SK-N-SH (cell line): ENCODE measurements at regions not wholly inside any gene's neighbourhood (a gene's known extent, or its start where the extent isn't known, plus 50 kb on each side); places are given as distances from the start of the nearest gene placed in this dataset.

ENCODE experiments used
- CTCF ChIA-PET: fragments of 300-600, 350-600 bp; formaldehyde crosslinking; extraction: SDS; loops from one replicate; lab custom pipeline; 2021; lab: Yijun Ruan, JAX
- POLR2A ChIA-PET: fragments of 350-600 bp; sonication (Branson Sonifier 250); formaldehyde crosslinking; extraction: SDS; loops from one replicate; lab custom pipeline; 2020; ENCODE audit warnings: antibody characterized with exemption, inconsistent platforms; lab: Yijun Ruan, JAX
- DNase-seq: peaks from one replicate; pipeline ENCODE4 v3.0.0; 2012
- H2AFZ ChIP-seq: fragments of 200-600 bp; sonication (generic); 2 replicates; pipeline ENCODE4 v1.8.1; 2016; ENCODE audit warnings: antibody characterized with exemption, mild to moderate bottlenecking, low read depth
- H3F3A ChIP-seq: fragments of 200-600 bp; sonication (generic); replicated peaks from 2 replicates; pipeline ENCODE3; 2016; ENCODE audit warnings: antibody characterized with exemption, mild to moderate bottlenecking; ENCODE audit not compliant: insufficient read depth
- H3K27ac ChIP-seq, 2 experiments: fragments of 200-500 bp in 1 of 2; fragments of 200-600 bp in 1 of 2; sonication (Bioruptor generic) in 1 of 2; sonication (generic), shearing (Covaris generic) in 1 of 2; 2 replicates each; pipeline versions ENCODE4 v1.5.1 to v1.6.1; 2014 to 2016; ENCODE audit warnings: low read depth in 2 of 2, inconsistent platforms in 1 of 2, low read length in 1 of 2, mild to moderate bottlenecking in 1 of 2, mixed read lengths in 1 of 2
- H3K27me3 ChIP-seq: fragments of 200-600 bp; sonication (generic), shearing (Covaris generic); 2 replicates; pipeline ENCODE4 v1.6.1; 2016; ENCODE audit warnings: mixed run types; ENCODE audit not compliant: insufficient read depth
- H3K36me3 ChIP-seq, 2 experiments: fragments of 200-500 bp in 1 of 2; fragments of 200-600 bp in 1 of 2; sonication (Bioruptor generic) in 1 of 2; sonication (generic) in 1 of 2; replicated peaks in 1 of 2; 2 replicates each; pipeline versions ENCODE3 to v1.5.1; 2014 to 2016; ENCODE audit warnings: low read length in 1 of 2, mild to moderate bottlenecking in 1 of 2; ENCODE audit not compliant: insufficient read depth in 2 of 2, control insufficient read depth in 1 of 2
- H3K4me1 ChIP-seq, 2 experiments: fragments of 200-500 bp in 1 of 2; fragments of 200-600 bp in 1 of 2; sonication (Bioruptor generic) in 1 of 2; sonication (generic), shearing (Covaris generic) in 1 of 2; 2 replicates each; pipeline versions ENCODE4 v1.5.1 to v1.6.1; 2014 to 2016; ENCODE audit warnings: low read depth in 1 of 2, low read length in 1 of 2, mixed run types in 1 of 2; ENCODE audit not compliant: insufficient read depth in 2 of 2, control insufficient read depth in 1 of 2
- H3K4me2 ChIP-seq: fragments of 200-600 bp; sonication (generic), shearing (Covaris generic); 2 replicates; pipeline ENCODE4 v1.6.1; 2017; ENCODE audit warnings: mixed run types
- H3K4me3 ChIP-seq, 2 experiments: fragments of 200-500 bp in 1 of 2; fragments of 200-600 bp in 1 of 2; sonication (Bioruptor generic) in 1 of 2; sonication (generic), shearing (Covaris generic) in 1 of 2; 2 replicates each; pipeline versions ENCODE4 v1.5.1 to v1.8.1; 2014 to 2016; ENCODE audit warnings: low read depth in 2 of 2, inconsistent platforms in 1 of 2, low read length in 1 of 2, mild to moderate bottlenecking in 1 of 2, mixed read lengths in 1 of 2, moderate library complexity in 1 of 2
- H3K79me2 ChIP-seq: fragments of 200-600 bp; sonication (generic); 2 replicates; pipeline ENCODE4 v1.8.1; 2017; ENCODE audit warnings: mild to moderate bottlenecking; ENCODE audit not compliant: insufficient read depth
- H3K9ac ChIP-seq: fragments of 200-600 bp; sonication (generic); 2 replicates; pipeline ENCODE4 v1.6.1; 2017; ENCODE audit warnings: mixed run types
- H3K9me2 ChIP-seq: fragments of 200-600 bp; sonication (generic); 2 replicates; pipeline ENCODE4 v1.6.1; 2017; ENCODE audit warnings: mixed run types
- H3K9me3 ChIP-seq: fragments of 200-600 bp; sonication (generic); 2 replicates; pipeline ENCODE4 v1.6.1; 2017; ENCODE audit warnings: mixed run types, mild to moderate bottlenecking, moderate library complexity
- H4K20me1 ChIP-seq: fragments of 200-600 bp; sonication (generic); 2 replicates; pipeline ENCODE4 v1.6.1; 2017; ENCODE audit warnings: mild to moderate bottlenecking, mixed run types; ENCODE audit not compliant: insufficient read depth
- ELF1 ChIP-seq: IDR thresholded peaks from 2 replicates; pipeline ENCODE4 v1.4.0; 2012
- EP300 ChIP-seq, 2 experiments: IDR thresholded peaks; 2 replicates each; pipeline versions ENCODE4 v1.4.0 to v1.6.1; 2012; ENCODE audit warnings: borderline replicate concordance in 1 of 2, low read depth in 1 of 2, low read length in 1 of 2
- FOSL2 ChIP-seq: IDR thresholded peaks from 2 replicates; pipeline ENCODE4 v1.4.0; 2012; ENCODE audit warnings: low read depth, mild to moderate bottlenecking, moderate library complexity, borderline replicate concordance
- FOXM1 ChIP-seq: IDR thresholded peaks from 2 replicates; pipeline ENCODE4 v1.4.0; 2012; ENCODE audit warnings: low read depth, mild to moderate bottlenecking
- GABPA ChIP-seq: IDR thresholded peaks from 2 replicates; pipeline ENCODE4 v1.4.0; 2012; ENCODE audit warnings: low read depth, mild to moderate bottlenecking
- GATA2 ChIP-seq: sonication (generic); formaldehyde crosslinking; IDR thresholded peaks from 2 replicates; pipeline ENCODE4 v1.5.0; 2020; ENCODE audit warnings: mild to moderate bottlenecking, missing genetic modification reagents
- IRF3 ChIP-seq: fragments of 150-350 bp; IDR thresholded peaks from 2 replicates; pipeline ENCODE4 v1.6.1; 2016; ENCODE audit warnings: mild to moderate bottlenecking, low read depth, low read length
- JUND ChIP-seq: IDR thresholded peaks from 2 replicates; pipeline ENCODE4 v1.4.0; 2012
- MAX ChIP-seq: IDR thresholded peaks from 2 replicates; pipeline ENCODE4 v1.4.0; 2012; ENCODE audit warnings: low read depth
- MEF2A ChIP-seq: IDR thresholded peaks from 2 replicates; pipeline ENCODE4 v1.4.0; 2012; ENCODE audit warnings: low read depth, borderline replicate concordance
- NFIC ChIP-seq: IDR thresholded peaks from 2 replicates; pipeline ENCODE4 v1.4.0; 2012; ENCODE audit warnings: borderline replicate concordance
- NRF1 ChIP-seq: IDR thresholded peaks from 2 replicates; pipeline ENCODE4 v1.6.1; 2012; ENCODE audit warnings: low read depth, mild to moderate bottlenecking, low read length
- POLR2AphosphoS5 ChIP-seq: IDR thresholded peaks from 2 replicates; pipeline ENCODE4 v1.6.1; 2012; ENCODE audit warnings: low read depth, low read length
- RAD21 ChIP-seq: IDR thresholded peaks from 2 replicates; pipeline ENCODE4 v1.6.1; 2012; ENCODE audit warnings: mild to moderate bottlenecking, low read length
- RFX5 ChIP-seq: IDR thresholded peaks from 2 replicates; pipeline ENCODE4 v1.6.1; 2012; ENCODE audit warnings: mild to moderate bottlenecking, improper control_type of control experiment, low read length
- RXRA ChIP-seq: IDR thresholded peaks from 2 replicates; pipeline ENCODE4 v1.4.0; 2012; ENCODE audit warnings: low read depth, mild to moderate bottlenecking, borderline replicate concordance
- SIN3A ChIP-seq: IDR thresholded peaks from 2 replicates; pipeline ENCODE4 v1.6.1; 2012; ENCODE audit warnings: low read depth, mild to moderate bottlenecking, low read length, moderate library complexity, borderline replicate concordance
- TAF1 ChIP-seq: IDR thresholded peaks from 2 replicates; pipeline ENCODE4 v1.6.1; 2012; ENCODE audit warnings: low read depth, mild to moderate bottlenecking, low read length, moderate library complexity, borderline replicate concordance
- USF1 ChIP-seq: IDR thresholded peaks from 2 replicates; pipeline ENCODE4 v1.4.0; 2012; ENCODE audit warnings: low read depth, borderline replicate concordance
- ZBTB33 ChIP-seq: IDR thresholded peaks from 2 replicates; pipeline ENCODE4 v1.4.0; 2012; ENCODE audit warnings: low read depth, borderline replicate concordance
- WGBS: methylation state at CpG from one replicate; pipeline ENCODE4 v1.1.6; 2017; ENCODE audit warnings: low lambda C conversion rate; 5-methylcytosine and 5-hydroxymethylcytosine counted together

- Histone ChIP-seq H3K9ac (no peak overlapping the region), H2AFZ (no peak overlapping the region), H3K4me1 (no peaks in the 10 kb centered on the region), H3K27ac (no peak overlapping the region), H3K9me3 (no peaks in the 10 kb centered on the region), H3K9me2 (no peaks in the 10 kb centered on the region), H3K27me3 (no peaks in the 10 kb centered on the region), H3K79me2 (no peaks in the 10 kb centered on the region), H3K4me3 (no peak overlapping the region), H3K36me3 (no peaks in the 10 kb centered on the region), H4K20me1 (no peaks in the 10 kb centered on the region), H3F3A (no peaks in the 10 kb centered on the region), H3K4me2 (no peak overlapping the region)
- ChIA-PET POLR2A (no interaction called here), CTCF (interaction anchor here (1.0 kb wide), 1 partner anchor 252 kb away, joined by 3 read pairs; no protein-coding TSS in a partner anchor)
- TF ChIP-seq ELF1 (no peak), RFX5 (no peak), USF1 (no peak), RAD21 (no peak)
- DNase-seq = no peak
- 43% methylated on average over 1 of the region's 5 CpGs for WGBS
These were observed 844.4 kb downstream of the SORCS1 start for GRCh38 chr10:106320078-106320477.

- Histone ChIP-seq H3K79me2 (no peaks in the 10 kb centered on the region), H4K20me1 (no peaks in the 10 kb centered on the region), H2AFZ (no peak overlapping the region), H3K27ac (no peak overlapping the region), H3K4me1 (no peaks in the 10 kb centered on the region), H3K36me3 (no peaks in the 10 kb centered on the region), H3K9ac (no peak overlapping the region), H3K27me3 (no peaks in the 10 kb centered on the region), H3K9me3 (no peaks in the 10 kb centered on the region), H3K4me3 (no peak overlapping the region), H3F3A (no peaks in the 10 kb centered on the region), H3K4me2 (no peak overlapping the region), H3K9me2 (no peaks in the 10 kb centered on the region)
- ChIA-PET POLR2A (no interaction called here), CTCF (interaction anchor here (0.7 kb wide), 1 partner anchor 50 kb away, joined by 3 read pairs; no protein-coding TSS in a partner anchor)
- WGBS = 35% methylated on average over 2 of the region's 2 CpGs
- no peak for TF ChIP-seq NRF1
- no peak for TF ChIP-seq JUND
- no peak for TF ChIP-seq RXRA
- no peak for TF ChIP-seq TAF1
- no peak for TF ChIP-seq GATA2
- no peak for TF ChIP-seq FOSL2
- no peak for DNase-seq
These were observed 847.0 kb downstream of the SORCS1 start for GRCh38 chr10:106317554-106317953.

- H3K36me3 ChIP-seq = no peaks in the 10 kb centered on the region
- no peaks in the 10 kb centered on the region for H3K9me3 ChIP-seq
- no peaks in the 10 kb centered on the region for H3K27me3 ChIP-seq
- POLR2A ChIA-PET = no interaction called here
- no peaks in the 10 kb centered on the region for H3K79me2 ChIP-seq
- no peak overlapping the region for H2AFZ ChIP-seq
- 21% methylated on average over 1 of the region's 1 CpG for WGBS
- no peak overlapping the region for H3K4me3 ChIP-seq
- no peaks in the 10 kb centered on the region for H3F3A ChIP-seq
- CTCF ChIA-PET = interaction anchor here (1.3 kb wide), 1 partner anchor 17 kb away, joined by 4 read pairs; no protein-coding TSS in a partner anchor
- H3K9me2 ChIP-seq = no peaks in the 10 kb centered on the region
- no peak overlapping the region for H3K27ac ChIP-seq
- H3K4me1 ChIP-seq = no peaks in the 10 kb centered on the region
- no peaks in the 10 kb centered on the region for H4K20me1 ChIP-seq
- no peak overlapping the region for H3K4me2 ChIP-seq
- H3K9ac ChIP-seq = no peak overlapping the region
- no peak for DNase-seq
- TF ChIP-seq SIN3A (no peak), FOSL2 (no peak), EP300 (IDR thresholded peaks at IDR 0.05; ENCODE audit: borderline replicate concordance in 1 of 2, low read depth in 1 of 2, low read length in 1 of 2) (no peak), IRF3 (no peak), MAX (no peak), FOXM1 (no peak), POLR2AphosphoS5 (no peak), ZBTB33 (no peak), JUND (no peak), RXRA (no peak), ELF1 (no peak), GATA2 (no peak), NFIC (no peak), GABPA (no peak), MEF2A (no peak), TAF1 (no peak)
These were observed 851.5 kb downstream of the SORCS1 start for GRCh38 chr10:106313041-106313440.
